ENCODE measurements at regions not wholly inside any gene's neighbourhood (a gene's known extent, or its start where the extent isn't known, plus 50 kb on each side); places are given as distances from the start of the nearest gene placed in this dataset.

GRCh38 chr15:87634361-87634760 lies 622.2 kb downstream of the NTRK3 start:
- Histone ChIP-seq H3K27me3 (no peaks in the 10 kb centered on the region), H3K4me3 (no peak overlapping the region), H3K36me3 (no peaks in the 10 kb centered on the region), H3K4me1 (peaks cover 0 to 5% (median 0%) of the 10 kb centered on the region in 4 donors), H3K9me3 (no peaks in the 10 kb centered on the region), H3K27ac (no peak overlapping the region)
- TF ChIP-seq, protein P1, sequence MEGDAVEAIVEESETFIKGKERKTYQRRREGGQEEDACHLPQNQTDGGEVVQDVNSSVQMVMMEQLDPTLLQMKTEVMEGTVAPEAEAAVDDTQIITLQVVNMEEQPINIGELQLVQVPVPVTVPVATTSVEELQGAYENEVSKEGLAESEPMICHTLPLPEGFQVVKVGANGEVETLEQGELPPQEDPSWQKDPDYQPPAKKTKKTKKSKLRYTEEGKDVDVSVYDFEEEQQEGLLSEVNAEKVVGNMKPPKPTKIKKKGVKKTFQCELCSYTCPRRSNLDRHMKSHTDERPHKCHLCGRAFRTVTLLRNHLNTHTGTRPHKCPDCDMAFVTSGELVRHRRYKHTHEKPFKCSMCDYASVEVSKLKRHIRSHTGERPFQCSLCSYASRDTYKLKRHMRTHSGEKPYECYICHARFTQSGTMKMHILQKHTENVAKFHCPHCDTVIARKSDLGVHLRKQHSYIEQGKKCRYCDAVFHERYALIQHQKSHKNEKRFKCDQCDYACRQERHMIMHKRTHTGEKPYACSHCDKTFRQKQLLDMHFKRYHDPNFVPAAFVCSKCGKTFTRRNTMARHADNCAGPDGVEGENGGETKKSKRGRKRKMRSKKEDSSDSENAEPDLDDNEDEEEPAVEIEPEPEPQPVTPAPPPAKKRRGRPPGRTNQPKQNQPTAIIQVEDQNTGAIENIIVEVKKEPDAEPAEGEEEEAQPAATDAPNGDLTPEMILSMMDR (IDR thresholded peaks at IDR 0.05): no peak
- no peak for DNase-seq
- intact Hi-C loops (cut with DNase I; ENCODE audit: low total_unique reads): no loop called here

- Histone ChIP-seq H3K27ac (no peak overlapping the region), H3K27me3 (no peaks in the 10 kb centered on the region), H3K4me3 (no peak overlapping the region), H3K4me1 (peaks cover 0 to 14% (median 2%) of the 10 kb centered on the region in 4 donors), H3K9me3 (no peaks in the 10 kb centered on the region), H3K36me3 (no peaks in the 10 kb centered on the region)
- no peak for DNase-seq
- TF ChIP-seq, protein P1 (IDR thresholded peaks at IDR 0.05): no peak
- intact Hi-C loops (cut with DNase I; ENCODE audit: low total_unique reads): no loop called here
Observed at GRCh38 chr15:87633525-87633924, 623.0 kb downstream of the NTRK3 start.

GRCh38 chr15:87632364-87632763 lies 624.2 kb downstream of the NTRK3 start:
- no peaks in the 10 kb centered on the region for H3K9me3 ChIP-seq
- no peak for DNase-seq
- peaks cover 0 to 25% (median 9%) of the 10 kb centered on the region in 4 donors for H3K4me1 ChIP-seq
- no peak overlapping the region for H3K27ac ChIP-seq
- H3K4me3 ChIP-seq: no peak overlapping the region
- TF ChIP-seq, protein P1 (IDR thresholded peaks at IDR 0.05): no peak
- intact Hi-C loops (cut with DNase I; ENCODE audit: low total_unique reads): no loop called here
- no peaks in the 10 kb centered on the region for H3K27me3 ChIP-seq
- no peaks in the 10 kb centered on the region for H3K36me3 ChIP-seq

GRCh38 chr15:87631775-87632174 lies 624.8 kb downstream of the NTRK3 start:
- Histone ChIP-seq H3K27me3 (no peaks in the 10 kb centered on the region), H3K4me1 (peaks cover 0 to 29% (median 9%) of the 10 kb centered on the region in 4 donors), H3K36me3 (no peaks in the 10 kb centered on the region), H3K27ac (no peak overlapping the region), H3K4me3 (no peak overlapping the region), H3K9me3 (no peaks in the 10 kb centered on the region)
- TF ChIP-seq, protein P1 (IDR thresholded peaks at IDR 0.05): no peak
- no peak for DNase-seq
- intact Hi-C loops (cut with DNase I; ENCODE audit: low total_unique reads): no loop called here

DNA sequence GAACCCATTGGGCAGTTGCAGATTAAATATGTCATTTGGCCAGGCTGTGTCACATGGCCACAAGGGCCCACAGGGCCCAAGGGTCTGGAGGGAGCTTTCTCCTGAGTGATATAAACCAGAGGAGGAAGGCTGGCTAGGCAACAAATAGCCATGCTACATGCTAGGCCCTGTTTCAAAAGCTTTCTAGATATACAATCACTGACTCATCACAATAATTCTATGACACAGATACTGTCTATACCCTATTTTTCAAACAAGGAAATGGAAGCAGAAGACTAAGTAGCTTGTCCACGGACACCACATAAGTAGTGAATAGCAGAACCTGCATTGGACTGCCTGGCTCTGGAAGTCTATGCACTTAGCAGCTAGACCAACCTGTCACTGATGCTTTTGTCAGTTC lies 625.4 kb downstream of the NTRK3 start:
- Histone ChIP-seq H3K27ac (no peak overlapping the region), H3K4me3 (no peak overlapping the region), H3K27me3 (no peaks in the 10 kb centered on the region), H3K9me3 (no peaks in the 10 kb centered on the region), H3K4me1 (peaks cover 0 to 29% (median 9%) of the 10 kb centered on the region in 4 donors), H3K36me3 (no peaks in the 10 kb centered on the region)
- TF ChIP-seq, protein P1 (IDR thresholded peaks at IDR 0.05): no peak
- no peak for DNase-seq
- intact Hi-C loops (cut with DNase I; ENCODE audit: low total_unique reads): no loop called here

- Histone ChIP-seq H3K4me1 (peaks cover 0 to 28% (median 9%) of the 10 kb centered on the region in 4 donors), H3K27ac (peak overlapping the region in 1 of 2 donors; percentile 26), H3K9me3 (no peaks in the 10 kb centered on the region), H3K27me3 (no peaks in the 10 kb centered on the region), H3K4me3 (no peak overlapping the region), H3K36me3 (no peaks in the 10 kb centered on the region)
- TF ChIP-seq, protein P1 (IDR thresholded peaks at IDR 0.05): no peak
- intact Hi-C loops (cut with DNase I; ENCODE audit: low total_unique reads): no loop called here
- DNase-seq: no peak
Observed at GRCh38 chr15:87628311-87628710, 628.2 kb downstream of the NTRK3 start.

All from tibial artery (tissue), 4 donors.